NCI-H748 (cell line): ENCODE measurements at regions not wholly inside any gene's neighbourhood (a gene's known extent, or its start where the extent isn't known, plus 50 kb on each side); places are given as distances from the start of the nearest gene placed in this dataset.
"Not testable (repeated sequence)": the region's sequence is repeated elsewhere in the genome, so short reads cannot be mapped to it uniquely, and the experiment has no call there.

Experiments used
- DNase-seq: peaks from one replicate; lab custom pipeline; 2025; ENCODE audit not compliant: unreplicated experiment; lab: John Stamatoyannopoulos, UW

GRCh38 chr15:69597061-69597592, 144.5 kb downstream of the RPLP1 start:
- no peak for DNase-seq

DNA sequence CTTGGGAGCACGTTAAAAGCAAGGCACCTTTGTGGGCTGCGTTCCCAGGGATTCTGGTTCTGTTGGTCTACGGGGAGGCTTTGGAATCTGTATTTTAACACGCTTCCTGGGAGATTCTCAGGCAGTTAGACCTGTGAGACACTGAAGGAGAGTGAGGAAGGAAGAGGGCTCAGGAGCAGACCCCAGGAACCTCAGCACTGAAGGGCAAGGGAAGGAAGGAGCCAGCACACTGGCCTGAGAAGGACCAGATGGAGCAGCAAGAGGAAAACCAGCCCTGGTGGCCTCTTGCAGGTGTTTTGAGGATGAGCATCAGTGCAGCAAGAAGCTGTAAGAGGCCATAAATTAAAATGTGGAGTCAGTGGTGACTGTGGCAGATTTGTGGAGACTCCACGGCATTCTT, 146.7 kb downstream of the RPLP1 start:
- no peak for DNase-seq

- no peak for DNase-seq
Measured at GRCh38 chr15:69600556-69601085, 148.0 kb downstream of the RPLP1 start.

- DNase-seq = no peak
Measured at GRCh38 chr15:69601711-69602504, 149.3 kb downstream of the RPLP1 start.

DNA sequence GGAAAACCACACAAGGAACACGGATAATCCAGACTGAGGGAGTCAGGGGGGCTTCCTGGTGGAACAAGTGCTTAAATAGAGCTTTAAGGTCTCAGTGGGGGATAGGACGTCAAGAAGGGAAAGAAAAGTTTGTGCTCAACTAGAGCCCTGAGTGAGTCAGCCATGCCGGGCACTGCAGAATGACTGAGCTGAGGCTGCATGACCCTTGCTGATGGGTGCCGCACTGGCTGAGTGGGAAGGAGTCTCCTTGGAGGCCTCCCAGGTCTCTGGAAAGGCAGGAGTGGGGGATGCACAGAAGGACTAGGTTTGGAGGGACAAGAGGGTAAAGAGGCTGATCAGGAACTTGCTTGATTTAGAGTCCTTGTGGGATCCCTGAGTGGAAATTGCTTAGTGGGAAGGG, 150.3 kb downstream of the RPLP1 start:
- DNase-seq = no peak

- no peak for DNase-seq
Measured at GRCh38 chr15:69603369-69604071, 150.9 kb downstream of the RPLP1 start.

DNA sequence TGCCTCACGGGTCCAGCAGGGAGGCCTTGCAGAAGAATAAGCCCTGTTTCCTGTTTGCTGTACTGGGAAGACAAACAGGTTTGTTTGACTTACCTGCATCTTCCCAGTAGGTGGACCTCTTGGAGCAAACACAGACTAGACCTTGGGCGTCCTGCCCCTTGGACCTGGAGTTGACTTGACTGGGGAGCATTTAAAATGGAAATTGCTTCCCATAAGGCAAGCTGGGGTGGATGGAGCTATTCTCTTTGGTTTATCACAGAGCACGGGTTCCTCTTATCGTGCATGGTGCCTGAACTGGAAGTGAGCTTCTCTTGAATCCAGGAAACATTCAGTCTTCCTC, 151.4 kb downstream of the RPLP1 start:
- peak; percentile 96 for DNase-seq

DNA sequence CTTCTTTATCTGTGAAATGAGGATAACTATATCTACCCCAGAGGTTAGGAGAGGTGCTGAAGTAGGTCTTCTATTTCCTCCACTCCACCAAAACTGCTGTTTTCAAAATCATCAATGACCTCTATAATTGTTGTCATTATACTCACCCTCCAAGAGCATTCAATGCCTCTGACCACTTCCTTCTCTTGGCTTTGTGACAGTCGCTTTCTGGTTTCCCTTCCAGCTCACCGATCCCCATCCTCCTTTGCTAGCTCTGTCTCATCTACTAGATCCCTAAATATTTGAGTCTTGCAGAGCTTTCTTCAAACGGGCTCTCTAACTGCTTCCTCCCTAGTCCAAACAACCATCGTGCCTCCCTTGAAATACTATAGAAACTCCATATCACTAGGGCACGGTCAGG, 153.5 kb downstream of the RPLP1 start:
- no peak for DNase-seq

- no peak for DNase-seq
Measured at GRCh38 chr15:69606921-69607500, 154.4 kb downstream of the RPLP1 start.

DNA sequence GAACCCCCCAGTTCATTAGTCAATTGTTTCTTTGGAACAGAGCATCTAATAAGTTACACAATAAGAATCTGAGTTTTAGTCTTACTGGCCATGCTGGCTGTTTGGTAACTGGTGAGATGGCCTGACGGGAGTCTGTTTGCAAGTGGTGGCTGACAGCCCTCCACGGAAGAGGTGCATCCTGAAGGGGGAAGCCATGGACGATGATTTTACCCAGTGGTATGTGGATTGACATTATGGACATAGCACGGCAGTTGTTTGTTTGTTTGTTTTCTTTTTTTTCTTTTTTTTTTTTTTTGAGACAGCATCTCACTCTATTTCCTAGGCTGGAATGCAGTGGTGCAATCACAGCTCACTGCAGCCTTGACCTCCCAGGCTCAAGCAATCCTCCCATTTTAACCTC, 156.0 kb downstream of the RPLP1 start:
- DNase-seq = no peak

DNA sequence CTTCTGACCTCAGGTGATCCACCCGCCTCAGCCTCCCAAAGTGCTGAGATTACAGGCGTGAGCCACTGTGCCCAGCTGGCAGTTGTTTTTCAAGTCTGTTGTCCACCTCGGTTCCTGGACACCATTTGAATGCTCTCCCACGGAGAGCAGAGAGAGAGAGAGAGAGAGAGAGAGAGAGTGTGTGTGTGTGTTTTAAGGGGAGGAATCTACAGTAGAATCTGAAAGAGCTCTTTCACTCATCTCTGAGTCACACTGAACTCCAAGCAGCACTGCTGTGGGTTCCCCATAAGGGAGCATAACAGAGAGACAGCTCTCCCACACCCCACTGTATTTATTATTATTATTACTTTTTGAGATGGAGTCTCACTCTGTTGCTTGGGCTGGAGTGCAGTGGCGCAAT, 156.6 kb downstream of the RPLP1 start:
- no peak for DNase-seq

DNA sequence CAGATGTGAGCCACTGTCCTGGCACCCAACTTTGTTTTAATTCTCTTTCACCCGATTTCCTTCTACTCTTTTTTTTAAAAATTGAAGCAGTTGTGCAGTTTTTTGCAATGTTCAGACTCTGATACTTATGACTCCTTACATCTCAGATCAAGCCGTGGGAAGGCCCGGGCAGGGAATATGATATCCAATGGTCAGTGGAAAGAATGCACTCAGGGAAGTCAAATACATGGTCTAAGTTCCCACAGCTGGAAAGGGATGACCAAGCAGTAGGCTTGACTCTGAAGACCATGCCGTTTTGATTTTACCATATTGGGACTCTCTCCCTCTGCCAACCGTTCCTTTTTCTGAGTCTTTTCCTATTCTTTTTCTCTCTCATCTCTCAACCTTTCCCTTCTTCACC, 157.2 kb downstream of the RPLP1 start:
- DNase-seq = no peak

- no peak for DNase-seq
Measured at GRCh38 chr15:69610277-69610676, 157.7 kb downstream of the RPLP1 start.

- DNase-seq = no peak
Measured at GRCh38 chr15:69610858-69611257, 158.2 kb downstream of the RPLP1 start.

DNA sequence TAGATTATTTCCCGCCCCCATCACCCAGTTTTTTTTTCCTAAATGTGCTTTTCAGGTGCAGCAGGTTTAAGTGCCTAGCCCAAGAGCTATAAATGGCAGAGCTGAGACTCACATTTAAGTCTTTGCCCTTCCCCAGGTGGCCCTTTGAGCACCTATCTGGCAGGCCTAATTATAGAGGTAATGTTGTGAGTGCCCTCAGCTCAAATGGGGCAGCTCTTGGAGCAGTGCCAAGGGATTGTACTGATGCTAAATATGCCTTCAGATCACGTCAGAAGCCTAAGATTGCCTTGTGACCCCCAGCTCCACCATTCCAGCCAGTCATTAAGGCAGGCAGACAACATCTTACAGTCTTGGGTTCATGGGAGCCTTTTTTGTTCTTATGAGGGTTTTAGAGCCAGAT, 159.5 kb downstream of the RPLP1 start:
- peak; percentile 89 for DNase-seq

DNA sequence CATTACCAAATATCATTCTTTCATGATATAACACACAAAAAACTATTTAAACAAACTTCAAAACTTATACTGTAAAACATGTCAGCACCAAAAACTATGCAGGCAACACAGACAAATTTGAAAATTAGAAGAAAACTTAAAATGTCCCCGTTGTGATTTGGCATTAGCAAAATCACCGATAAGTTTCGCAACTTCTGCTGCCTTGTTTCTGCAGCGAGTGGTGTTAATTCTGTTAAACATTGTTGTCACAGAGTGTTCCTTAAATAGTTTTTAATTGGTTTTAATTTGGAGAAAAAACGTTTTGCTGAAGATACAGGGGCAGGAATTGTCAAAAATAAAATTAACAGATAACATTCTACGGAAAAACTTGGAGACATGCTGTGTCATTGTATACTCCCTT, 160.6 kb downstream of the RPLP1 start:
- no peak for DNase-seq

DNA sequence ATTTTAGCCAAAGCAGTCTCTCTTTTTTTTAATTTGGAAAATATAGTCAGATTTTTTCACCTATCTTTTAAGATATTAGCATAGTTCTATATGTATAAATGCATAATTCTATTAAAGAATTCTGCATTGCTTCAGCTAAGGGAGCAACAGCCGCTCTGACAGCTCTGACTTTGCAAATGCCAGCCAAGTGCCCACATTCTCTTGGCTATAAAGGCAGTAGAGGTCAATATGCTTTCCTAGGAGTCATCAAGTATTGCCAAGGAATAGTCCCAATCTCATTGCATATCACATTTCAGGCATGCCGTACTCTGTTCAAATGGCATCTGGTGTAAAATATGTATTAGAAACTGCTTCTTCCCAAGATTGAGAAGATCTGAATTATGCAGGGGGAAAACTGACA, 161.4 kb downstream of the RPLP1 start:
- no peak for DNase-seq

GRCh38 chr15:69615736-69616135, 163.1 kb downstream of the RPLP1 start:
- DNase-seq = no peak

DNA sequence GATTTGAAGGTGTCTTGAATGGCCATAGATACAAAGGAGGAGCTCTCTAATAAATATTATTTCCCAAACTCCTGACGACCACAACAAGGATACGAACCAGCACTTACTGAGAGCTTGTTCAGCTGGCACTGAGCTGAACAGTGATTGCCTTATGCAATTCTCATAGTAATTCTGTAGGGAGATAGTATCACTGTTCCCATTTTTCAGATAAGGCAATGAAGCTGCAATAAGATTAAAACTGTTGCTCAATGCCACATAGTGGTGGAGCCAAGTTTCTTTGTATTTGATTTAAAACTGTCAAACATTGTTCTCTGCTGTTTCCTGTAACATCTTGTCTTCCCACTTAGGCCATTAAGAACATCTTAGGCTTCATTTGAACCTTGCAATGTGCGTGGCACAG, 163.9 kb downstream of the RPLP1 start:
- no peak for DNase-seq

DNA sequence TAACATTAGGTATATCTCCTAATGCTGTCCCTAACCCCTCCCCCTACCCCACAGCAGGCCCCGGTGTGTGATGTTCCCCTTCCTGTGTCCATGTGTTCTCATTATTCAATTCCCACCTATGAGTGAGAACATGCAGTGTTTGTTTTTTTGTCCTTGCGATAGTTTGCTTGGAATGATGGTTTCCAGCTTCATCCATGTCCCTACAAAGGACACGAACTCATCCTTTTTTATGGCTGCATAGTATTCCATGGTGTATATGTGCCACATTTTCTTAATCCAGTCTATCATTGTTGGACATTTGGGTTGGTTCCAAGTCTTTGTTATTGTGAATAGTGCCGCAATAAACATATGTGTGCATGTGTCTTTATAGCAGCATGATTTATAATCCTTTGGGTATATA, 164.5 kb downstream of the RPLP1 start:
- DNase-seq = not testable (repeated sequence)

DNA sequence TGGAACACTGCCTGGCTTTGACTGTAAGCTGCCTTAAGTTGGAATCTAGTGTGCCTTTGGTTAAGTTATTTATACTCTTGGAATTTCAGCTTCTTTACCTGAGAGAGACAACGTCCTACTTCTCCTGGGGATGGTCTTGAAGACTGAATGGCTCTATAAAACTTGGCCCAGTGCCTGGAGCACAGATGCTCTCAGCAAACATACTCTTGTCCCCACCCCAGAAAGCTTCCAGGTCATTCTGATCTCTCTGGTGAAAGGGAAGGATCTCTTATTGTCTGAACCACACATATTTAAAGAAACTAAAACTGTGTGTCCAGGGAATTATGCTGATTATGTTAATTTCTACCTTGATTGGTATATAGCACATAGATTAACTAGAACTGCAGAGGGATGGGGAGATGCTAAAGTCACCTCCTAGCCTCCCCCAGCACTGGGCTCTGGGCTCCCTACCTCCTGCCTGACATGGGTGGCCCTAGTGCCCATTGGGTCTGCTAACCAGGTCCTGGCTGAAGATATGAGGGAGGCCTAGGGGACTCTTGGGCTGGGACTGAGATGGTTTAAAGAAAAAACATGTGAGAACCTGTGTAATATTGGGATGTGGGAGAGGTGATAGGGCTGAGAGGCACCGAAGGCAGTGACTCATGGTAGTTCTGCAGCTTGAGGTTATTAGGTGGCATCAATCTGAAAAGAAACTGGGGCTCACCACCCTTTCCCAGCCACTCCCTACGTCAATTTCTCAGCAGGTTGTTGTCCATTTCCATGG, 171.0 kb downstream of the RPLP1 start:
- peak; percentile 8 for DNase-seq
